A549 (cell line): ENCODE measurements at regions not wholly inside any gene's neighbourhood (a gene's known extent, or its start where the extent isn't known, plus 50 kb on each side); places are given as distances from the start of the nearest gene placed in this dataset.

Experiments used
- ATAC-seq, 2 experiments: fragments of 200-7000 bp in 1 of 2; fragments of >200 bp in 1 of 2; cut with Nextera tagmentation in 1 of 2; cut with Tn5 transposase in 1 of 2; 3 replicates each; pipeline versions ENCODE4 v1.8.0 to v1.9.1; 2018 to 2020; ENCODE audit warnings: mild to moderate bottlenecking in 1 of 2, moderate library complexity in 1 of 2
- CTCF ChIA-PET: fragments of 300-600 bp; sonication (Branson Sonifier 250); formaldehyde crosslinking; extraction: SDS; loops from one replicate; lab custom pipeline; 2021; ENCODE audit warnings: antibody characterized with exemption, inconsistent platforms; lab: Yijun Ruan, JAX
- POLR2A ChIA-PET: fragments of 350-600 bp; formaldehyde crosslinking; extraction: SDS; loops from one replicate; lab custom pipeline; 2021; ENCODE audit warnings: antibody characterized with exemption, inconsistent platforms; lab: Yijun Ruan, JAX
- DNase-seq, 2 experiments: peaks; one replicate each; pipeline versions ENCODE4 v3.0.0 to v3.0.0-alpha.2; 2011 to 2016; ENCODE audit warnings: low read depth in 1 of 2, low spot score in 1 of 2
- FAIRE-seq: peaks from 2 replicates; lab custom pipeline; 2011; peaks lifted over from hg19 to GRCh38; lab: Jason Lieb, UNC
- H3K27ac ChIP-seq, 2 experiments: fragments of >200 bp; sonication (Bioruptor Twin); formaldehyde crosslinking; 3 replicates each; pipeline ENCODE4 v1.5.1; 2016 to 2017
- H3K4me1 ChIP-seq: fragments of >200 bp; sonication (Bioruptor Twin); formaldehyde crosslinking; 3 replicates; pipeline ENCODE4 v1.6.1; 2016
- H3K4me2 ChIP-seq: fragments of >200 bp; sonication (Bioruptor Twin); formaldehyde crosslinking; 3 replicates; pipeline ENCODE4 v1.6.1; 2016
- H3K4me3 ChIP-seq: fragments of >200 bp; sonication (Bioruptor Twin); formaldehyde crosslinking; 3 replicates; pipeline ENCODE4 v1.5.1; 2016
- H3K9me3 ChIP-seq: fragments of >200 bp; sonication (Bioruptor Twin); formaldehyde crosslinking; 3 replicates; pipeline ENCODE4 v1.6.1; 2016
- CBX2 ChIP-seq: fragments of 200-600 bp; sonication (generic); IDR thresholded peaks from 2 replicates; pipeline ENCODE4 v1.6.1; 2016; ENCODE audit warnings: low read depth, mild to moderate bottlenecking, borderline replicate concordance
- CHD4 ChIP-seq: fragments of 200-600 bp; sonication (generic); IDR thresholded peaks from 2 replicates; pipeline ENCODE4 v1.6.1; 2016; ENCODE audit warnings: antibody characterized with exemption, mild to moderate bottlenecking, borderline replicate concordance
- ESRRA ChIP-seq: fragments of 150-350 bp; IDR thresholded peaks from 2 replicates; pipeline ENCODE4 v1.6.1; 2014; ENCODE audit warnings: mild to moderate bottlenecking, low read length, borderline replicate concordance
- FOXS1 ChIP-seq: fragments of 250-450 bp; sonication (Bioruptor Pico); IDR thresholded peaks from 2 replicates; pipeline ENCODE4 v1.5.0; 2020; ENCODE audit warnings: mild to moderate bottlenecking, moderate library complexity
- HDAC2 ChIP-seq: fragments of 200-600 bp; sonication (generic); IDR thresholded peaks from 2 replicates; pipeline ENCODE4 v1.6.1; 2016
- HEYL ChIP-seq: fragments of 250-450 bp; sonication (Bioruptor Pico); IDR thresholded peaks from 2 replicates; pipeline ENCODE4 v1.8.0; 2021; ENCODE audit warnings: mild to moderate bottlenecking, moderate library complexity
- HOXA7 ChIP-seq: fragments of 250-450 bp; sonication (Bioruptor Pico); IDR thresholded peaks from 2 replicates; pipeline ENCODE4 v1.5.0; 2020; ENCODE audit warnings: mild to moderate bottlenecking, moderate library complexity
- HOXB13 ChIP-seq: fragments of 250-450 bp; sonication (Bioruptor Pico); IDR thresholded peaks from 2 replicates; pipeline ENCODE4 v1.5.0; 2020; ENCODE audit warnings: low read depth, mild to moderate bottlenecking, moderate library complexity
- HOXB5 ChIP-seq: fragments of 250-450 bp; sonication (Bioruptor Pico); IDR thresholded peaks from 2 replicates; pipeline ENCODE4 v1.5.0; 2020; ENCODE audit warnings: mild to moderate bottlenecking, moderate library complexity
- JUNB ChIP-seq: fragments of >200 bp; sonication (Bioruptor Twin); formaldehyde crosslinking; IDR thresholded peaks from 2 replicates; pipeline ENCODE4 v1.6.1; 2016
- KDM1A ChIP-seq: fragments of 200-600 bp; sonication (generic); IDR thresholded peaks from 2 replicates; pipeline ENCODE4 v1.6.1; 2016; ENCODE audit warnings: low read depth, mild to moderate bottlenecking
- MAFK ChIP-seq: fragments of 450-650 bp; IDR thresholded peaks from 2 replicates; pipeline ENCODE4 v1.6.1; 2014; ENCODE audit not compliant: partially characterized antibody
- MYC ChIP-seq: IDR thresholded peaks from 2 replicates; pipeline ENCODE4 v1.6.1; 2012; ENCODE audit warnings: mild to moderate bottlenecking, inconsistent platforms, low read length, improper control_type of control experiment, borderline replicate concordance
- NFE2L2 ChIP-seq: fragments of 150-350 bp; conservative IDR thresholded peaks from 2 replicates; pipeline ENCODE4 v1.6.1; 2014; ENCODE audit warnings: low read length
- NPAS2 ChIP-seq: fragments of 250-450 bp; sonication (Bioruptor Pico); IDR thresholded peaks from 2 replicates; pipeline ENCODE4 v1.8.0; 2022; ENCODE audit warnings: mild to moderate bottlenecking, moderate library complexity, borderline replicate concordance
- PHF8 ChIP-seq: fragments of 200-600 bp; sonication (generic); IDR thresholded peaks from 2 replicates; pipeline ENCODE4 v1.6.1; 2016; ENCODE audit warnings: low read depth, mild to moderate bottlenecking, antibody characterized with exemption, moderate library complexity, borderline replicate concordance
- POLR2A ChIP-seq: IDR thresholded peaks from 2 replicates; pipeline ENCODE4 v1.6.1; 2012; ENCODE audit warnings: mild to moderate bottlenecking, low read length
- RAD21 ChIP-seq, 2 experiments: fragments of >200 bp in 1 of 2; sonication (Bioruptor Twin) in 1 of 2; formaldehyde crosslinking in 1 of 2; IDR thresholded peaks in 1 of 2; conservative IDR thresholded peaks in 1 of 2; 2 replicates in 1 of 2; 3 replicates in 1 of 2; pipeline ENCODE4 v1.6.1; 2012 to 2018; ENCODE audit warnings: inconsistent platforms in 1 of 2
- RARB ChIP-seq: fragments of 250-450 bp; sonication (Bioruptor Pico); IDR thresholded peaks from 2 replicates; pipeline ENCODE4 v1.8.0; 2021; ENCODE audit warnings: mild to moderate bottlenecking, moderate library complexity
- RNF2 ChIP-seq: fragments of 200-600 bp; sonication (generic); IDR thresholded peaks from 2 replicates; pipeline ENCODE4 v1.6.1; 2016; ENCODE audit warnings: low read depth, mild to moderate bottlenecking, antibody characterized with exemption, moderate library complexity, borderline replicate concordance
- SREBF2 ChIP-seq: fragments of 450-650 bp; IDR thresholded peaks from 2 replicates; pipeline ENCODE4 v1.6.1; 2014; ENCODE audit warnings: mild to moderate bottlenecking, moderate library complexity
- TP53 ChIP-seq: fragments of 250-450 bp; sonication (Bioruptor Pico); IDR thresholded peaks from 2 replicates; pipeline ENCODE4 v1.5.0; 2021; ENCODE audit warnings: mild to moderate bottlenecking, moderate library complexity
- ZSCAN20 ChIP-seq: fragments of 250-450 bp; sonication (Bioruptor Pico); IDR thresholded peaks from 2 replicates; pipeline ENCODE4 v1.8.0; 2022; ENCODE audit warnings: mild to moderate bottlenecking, moderate library complexity
- WGBS: methylation state at CpG from one replicate; pipeline ENCODE4 v1.1.6; 2017; ENCODE audit errors: missing lambda C conversion rate; 5-methylcytosine and 5-hydroxymethylcytosine counted together
- TF ChIP-seq, protein P1 (sequence below): fragments of 250-450 bp; sonication (Bioruptor Pico); IDR thresholded peaks from 2 replicates; pipeline ENCODE4 v1.5.0; 2021; ENCODE audit warnings: mild to moderate bottlenecking, moderate library complexity, borderline replicate concordance
- TF ChIP-seq, protein P2 (sequence below): fragments of >200 bp; sonication (Bioruptor Twin); formaldehyde crosslinking; IDR thresholded peaks from 2 replicates; pipeline ENCODE4 v1.6.1; 2016
- TF ChIP-seq, protein P3 (sequence below): fragments of >200 bp; sonication (Bioruptor Twin); formaldehyde crosslinking; IDR thresholded peaks from 3 replicates; pipeline ENCODE4 v1.6.1; 2016
- TF ChIP-seq, protein P4 (sequence below): IDR thresholded peaks from 2 replicates; pipeline ENCODE4 v1.6.1; 2012; ENCODE audit warnings: low read depth, borderline replicate concordance

DNA sequence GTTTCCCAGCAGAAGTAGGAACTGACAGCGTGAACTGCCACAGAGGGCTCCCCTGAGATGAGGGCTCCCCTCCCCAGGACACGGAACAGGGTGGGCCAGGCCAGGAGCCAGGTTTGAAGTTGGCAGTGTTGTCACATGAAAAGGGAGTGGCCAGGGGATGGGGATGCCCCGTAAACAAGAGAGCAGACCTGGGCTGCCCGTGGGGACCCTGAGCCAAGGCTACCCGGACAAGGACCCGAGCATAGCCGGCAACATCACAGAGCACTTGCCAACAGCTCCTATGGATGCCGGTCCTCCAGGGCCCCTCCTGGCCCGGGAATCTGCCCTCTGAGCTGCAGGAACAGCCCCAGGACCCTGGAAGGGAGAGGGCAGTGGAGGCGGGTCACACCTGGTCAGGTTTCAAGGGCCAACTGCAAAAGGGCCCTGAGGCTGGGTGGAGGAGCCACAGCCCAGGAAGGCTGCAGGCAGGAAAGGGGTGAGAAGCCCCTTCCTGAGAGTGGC is 102.1 kb downstream of the CPZ start:
- H3K9me3 ChIP-seq, result no peaks in the 10 kb centered on the region
- WGBS, result 29% methylated on average over 9 of the region's 10 CpGs
- no peak overlapping the region for H3K4me3 ChIP-seq
- no peak overlapping the region for H3K27ac ChIP-seq
- ChIA-PET CTCF (no interaction called here), POLR2A (no interaction called here)
- no peak for ATAC-seq
- no peaks in the 10 kb centered on the region for H3K4me1 ChIP-seq
- H3K4me2 ChIP-seq, result no peak overlapping the region
- FAIRE-seq, result no peak
- TF ChIP-seq KDM1A (no peak), CHD4 (no peak), NPAS2 (CRISPR knock-in tag) (no peak), PHF8 (no peak), POLR2A (no peak), JUNB (no peak), RARB (CRISPR knock-in tag) (no peak), RNF2 (no peak), MAFK (no peak), RAD21 (conservative IDR thresholded peaks at IDR 0.05 in 1 of 2, IDR thresholded peaks at IDR 0.05 in 1 of 2) (no peak)
- TF ChIP-seq, protein P1, sequence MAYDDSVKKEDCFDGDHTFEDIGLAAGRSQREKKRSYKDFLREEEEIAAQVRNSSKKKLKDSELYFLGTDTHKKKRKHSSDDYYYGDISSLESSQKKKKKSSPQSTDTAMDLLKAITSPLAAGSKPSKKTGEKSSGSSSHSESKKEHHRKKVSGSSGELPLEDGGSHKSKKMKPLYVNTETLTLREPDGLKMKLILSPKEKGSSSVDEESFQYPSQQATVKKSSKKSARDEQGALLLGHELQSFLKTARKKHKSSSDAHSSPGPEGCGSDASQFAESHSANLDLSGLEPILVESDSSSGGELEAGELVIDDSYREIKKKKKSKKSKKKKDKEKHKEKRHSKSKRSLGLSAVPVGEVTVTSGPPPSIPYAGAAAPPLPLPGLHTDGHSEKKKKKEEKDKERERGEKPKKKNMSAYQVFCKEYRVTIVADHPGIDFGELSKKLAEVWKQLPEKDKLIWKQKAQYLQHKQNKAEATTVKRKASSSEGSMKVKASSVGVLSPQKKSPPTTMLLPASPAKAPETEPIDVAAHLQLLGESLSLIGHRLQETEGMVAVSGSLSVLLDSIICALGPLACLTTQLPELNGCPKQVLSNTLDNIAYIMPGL (CRISPR knock-in tag), result no peak
- DNase-seq, result no peak

DNA sequence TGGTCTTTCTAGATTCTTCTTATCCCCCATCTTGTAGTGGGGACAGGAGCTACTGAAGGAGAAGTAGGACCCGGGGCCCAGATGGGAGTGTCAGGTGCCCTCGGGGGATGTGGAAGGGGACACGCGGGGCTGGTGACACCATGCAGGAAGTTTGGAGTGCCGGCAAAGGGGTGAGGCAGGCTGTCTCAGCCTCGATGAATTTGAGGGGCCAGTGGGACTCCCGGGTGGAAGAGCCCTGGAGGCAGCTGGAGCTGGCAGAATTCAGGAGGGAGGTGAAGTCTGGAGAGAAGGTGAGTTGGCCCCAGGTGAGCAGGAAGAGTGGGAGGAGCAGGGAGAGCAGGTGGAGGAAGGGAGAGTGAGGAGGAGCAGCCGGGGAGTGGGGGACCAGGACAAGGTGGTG is 101.7 kb downstream of the CPZ start:
- POLR2A ChIA-PET, result no interaction called here
- no peak overlapping the region for H3K4me3 ChIP-seq
- H3K4me2 ChIP-seq, result no peak overlapping the region
- no peaks in the 10 kb centered on the region for H3K4me1 ChIP-seq
- 10% methylated on average over 8 of the region's 8 CpGs for WGBS
- CTCF ChIA-PET, result no interaction called here
- no peak for TF ChIP-seq POLR2A
- TF ChIP-seq MYC, result no peak
- no peak for TF ChIP-seq ESRRA
- no peak for TF ChIP-seq SREBF2
- TF ChIP-seq KDM1A, result no peak
- TF ChIP-seq, protein P2, sequence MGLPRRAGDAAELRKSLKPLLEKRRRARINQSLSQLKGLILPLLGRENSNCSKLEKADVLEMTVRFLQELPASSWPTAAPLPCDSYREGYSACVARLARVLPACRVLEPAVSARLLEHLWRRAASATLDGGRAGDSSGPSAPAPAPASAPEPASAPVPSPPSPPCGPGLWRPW, result no peak
- TF ChIP-seq HOXA7 (CRISPR knock-in tag), result no peak
- TF ChIP-seq NFE2L2, result no peak
- TF ChIP-seq PHF8, result no peak
- no peak for TF ChIP-seq HEYL (CRISPR knock-in tag)
- TF ChIP-seq ZSCAN20 (CRISPR knock-in tag), result no peak
- TF ChIP-seq FOXS1 (CRISPR knock-in tag), result no peak
- no peak for TF ChIP-seq CBX2
- no peak for TF ChIP-seq HOXB5 (CRISPR knock-in tag)
- no peak for TF ChIP-seq NPAS2 (CRISPR knock-in tag)
- H3K9me3 ChIP-seq, result no peaks in the 10 kb centered on the region
- no peak overlapping the region for H3K27ac ChIP-seq
- no peak for FAIRE-seq
- no peak for ATAC-seq
- DNase-seq, result no peak

DNA sequence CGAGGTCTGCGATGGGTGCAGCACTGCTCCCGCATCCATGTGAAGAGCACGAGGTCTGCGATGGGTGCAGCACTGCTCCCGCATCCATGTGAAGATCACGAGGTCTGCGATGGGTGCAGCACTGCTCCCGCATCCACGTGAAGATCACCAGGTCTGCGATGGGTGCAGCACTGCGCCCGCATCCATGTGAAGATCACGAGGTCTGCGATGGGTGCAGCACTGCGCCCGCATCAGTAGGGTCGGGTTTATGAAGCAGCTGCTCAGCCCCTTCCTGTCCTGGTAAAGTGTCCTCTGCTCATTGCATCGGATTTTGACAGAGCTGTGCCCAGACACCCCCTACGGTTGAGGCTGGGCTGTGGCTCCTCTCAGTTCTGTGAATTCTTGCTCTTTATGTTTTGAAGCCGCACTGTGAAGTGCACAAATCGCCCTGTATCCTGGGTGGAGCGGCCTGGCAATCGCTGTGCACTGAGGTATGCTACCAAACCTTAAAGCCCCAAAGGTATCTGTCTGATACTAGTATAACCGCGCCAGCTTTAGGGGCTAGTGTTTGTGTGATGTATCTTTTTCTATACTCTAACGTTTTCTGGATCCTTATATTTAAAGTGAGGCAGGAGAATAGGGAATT is 98.7 kb downstream of the CPZ start:
- DNase-seq (no peak), FAIRE-seq (no peak), ATAC-seq (0 out of 6 replicates have a peak, but pooled peaks of 1 of the 2 experiments have one; percentile 4)
- no peak overlapping the region for H3K4me2 ChIP-seq
- no peaks in the 10 kb centered on the region for H3K9me3 ChIP-seq
- no peaks in the 10 kb centered on the region for H3K4me1 ChIP-seq
- WGBS, result 25% methylated on average over 14 of the region's 27 CpGs
- POLR2A ChIA-PET, result no interaction called here
- no peak overlapping the region for H3K27ac ChIP-seq
- CTCF ChIA-PET, result interaction anchor here (1.0 kb wide), 1 partner anchor 10 kb away, joined by 3 read pairs; no protein-coding TSS in a partner anchor
- H3K4me3 ChIP-seq, result no peak overlapping the region
- TF ChIP-seq, protein P3, sequence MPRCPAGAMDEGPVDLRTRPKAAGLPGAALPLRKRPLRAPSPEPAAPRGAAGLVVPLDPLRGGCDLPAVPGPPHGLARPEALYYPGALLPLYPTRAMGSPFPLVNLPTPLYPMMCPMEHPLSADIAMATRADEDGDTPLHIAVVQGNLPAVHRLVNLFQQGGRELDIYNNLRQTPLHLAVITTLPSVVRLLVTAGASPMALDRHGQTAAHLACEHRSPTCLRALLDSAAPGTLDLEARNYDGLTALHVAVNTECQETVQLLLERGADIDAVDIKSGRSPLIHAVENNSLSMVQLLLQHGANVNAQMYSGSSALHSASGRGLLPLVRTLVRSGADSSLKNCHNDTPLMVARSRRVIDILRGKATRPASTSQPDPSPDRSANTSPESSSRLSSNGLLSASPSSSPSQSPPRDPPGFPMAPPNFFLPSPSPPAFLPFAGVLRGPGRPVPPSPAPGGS, result no peak
- no peak for TF ChIP-seq HDAC2
- TF ChIP-seq TP53 (CRISPR knock-in tag), result no peak
- TF ChIP-seq HOXB5 (CRISPR knock-in tag), result no peak
- no peak for TF ChIP-seq HOXB13 (CRISPR knock-in tag)
- TF ChIP-seq, protein P1 (CRISPR knock-in tag), result no peak
- TF ChIP-seq, protein P4, sequence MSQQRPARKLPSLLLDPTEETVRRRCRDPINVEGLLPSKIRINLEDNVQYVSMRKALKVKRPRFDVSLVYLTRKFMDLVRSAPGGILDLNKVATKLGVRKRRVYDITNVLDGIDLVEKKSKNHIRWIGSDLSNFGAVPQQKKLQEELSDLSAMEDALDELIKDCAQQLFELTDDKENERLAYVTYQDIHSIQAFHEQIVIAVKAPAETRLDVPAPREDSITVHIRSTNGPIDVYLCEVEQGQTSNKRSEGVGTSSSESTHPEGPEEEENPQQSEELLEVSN, result no peak
- TF ChIP-seq HOXA7 (CRISPR knock-in tag), result no peak
- no peak for TF ChIP-seq KDM1A
